HG03457 (cell line): ENCODE measurements at regions not wholly inside any gene's neighbourhood (a gene's known extent, or its start where the extent isn't known, plus 50 kb on each side); places are given as distances from the start of the nearest gene placed in this dataset.
"Not testable (repeated sequence)": the region's sequence is repeated elsewhere in the genome, so short reads cannot be mapped to it uniquely, and the experiment has no call there.

Experiments used
- ATAC-seq: cut with Tn5 transposase; IDR thresholded peaks from one replicate; pipeline ENCODE4 v1.9.1; 2021; ENCODE audit warnings: moderate number of reproducible peaks; ENCODE audit not compliant: unreplicated experiment

DNA sequence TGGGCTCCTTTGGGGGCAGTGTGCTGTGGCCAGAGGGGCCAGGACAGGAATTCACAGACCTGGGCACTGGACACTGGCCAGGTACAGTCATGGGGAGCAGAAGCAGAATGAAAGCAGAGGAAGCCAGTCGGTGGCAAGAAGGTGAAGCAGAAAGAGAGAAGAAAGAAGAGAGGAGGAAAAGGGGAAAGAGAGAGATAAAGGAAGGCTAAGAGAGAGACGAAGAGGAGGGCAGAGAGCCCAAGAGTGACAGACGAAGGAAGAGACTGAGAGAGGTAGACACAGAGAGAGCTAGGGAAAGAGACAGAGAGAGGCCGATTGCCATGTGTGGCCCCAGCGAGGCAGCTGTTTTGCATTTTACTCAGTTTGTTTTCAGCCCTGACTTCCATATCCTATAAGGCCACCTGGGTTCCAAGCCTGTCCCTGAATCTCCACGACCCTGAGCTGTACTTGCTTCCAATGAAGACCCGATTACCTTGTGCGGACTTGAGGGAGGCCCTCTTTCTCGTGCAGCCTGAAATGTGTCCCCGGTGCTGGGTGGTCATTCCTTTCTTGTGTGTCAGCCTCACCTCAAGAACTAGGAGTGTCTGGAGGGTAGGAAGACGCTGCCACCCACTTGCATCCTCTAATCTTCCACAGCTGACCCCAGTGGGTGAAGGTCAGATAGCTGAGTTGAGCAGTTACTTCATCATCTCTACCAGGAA, 73.9 kb downstream of the LSM3 start:
- no peak for ATAC-seq

DNA sequence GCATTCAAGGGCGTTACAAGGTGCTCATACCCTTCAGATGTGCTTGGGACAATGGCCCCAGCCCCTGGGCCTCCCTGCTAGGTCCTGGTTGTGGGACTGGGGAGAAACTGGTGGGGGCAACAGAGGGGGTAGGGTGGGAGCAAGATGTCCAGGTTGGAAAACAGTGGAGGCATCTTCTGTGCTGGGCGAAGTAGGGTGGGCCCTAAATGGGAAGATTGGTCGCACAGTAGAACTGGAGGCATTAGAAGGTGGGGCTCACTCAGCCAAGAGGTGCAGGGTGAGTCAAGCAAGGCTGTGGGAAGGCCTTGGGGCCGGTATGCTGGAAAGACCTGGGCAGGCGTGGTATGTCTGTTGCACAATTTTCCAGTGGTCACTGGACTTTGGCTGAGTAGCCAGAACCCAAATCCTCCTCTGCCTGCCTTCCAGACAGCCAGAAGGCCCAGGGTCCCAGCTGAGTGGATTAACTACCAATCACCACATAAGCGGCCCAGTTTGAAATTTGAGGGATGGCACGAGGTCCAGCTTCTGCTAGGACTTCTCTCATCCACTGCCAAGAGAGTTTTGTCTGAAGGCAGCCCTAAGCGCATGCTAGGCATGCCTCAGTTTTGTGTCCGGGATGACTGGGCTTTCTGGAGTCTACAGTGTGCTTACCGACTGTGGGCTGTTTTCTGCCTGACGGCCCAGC, 74.5 kb downstream of the LSM3 start:
- no peak for ATAC-seq

DNA sequence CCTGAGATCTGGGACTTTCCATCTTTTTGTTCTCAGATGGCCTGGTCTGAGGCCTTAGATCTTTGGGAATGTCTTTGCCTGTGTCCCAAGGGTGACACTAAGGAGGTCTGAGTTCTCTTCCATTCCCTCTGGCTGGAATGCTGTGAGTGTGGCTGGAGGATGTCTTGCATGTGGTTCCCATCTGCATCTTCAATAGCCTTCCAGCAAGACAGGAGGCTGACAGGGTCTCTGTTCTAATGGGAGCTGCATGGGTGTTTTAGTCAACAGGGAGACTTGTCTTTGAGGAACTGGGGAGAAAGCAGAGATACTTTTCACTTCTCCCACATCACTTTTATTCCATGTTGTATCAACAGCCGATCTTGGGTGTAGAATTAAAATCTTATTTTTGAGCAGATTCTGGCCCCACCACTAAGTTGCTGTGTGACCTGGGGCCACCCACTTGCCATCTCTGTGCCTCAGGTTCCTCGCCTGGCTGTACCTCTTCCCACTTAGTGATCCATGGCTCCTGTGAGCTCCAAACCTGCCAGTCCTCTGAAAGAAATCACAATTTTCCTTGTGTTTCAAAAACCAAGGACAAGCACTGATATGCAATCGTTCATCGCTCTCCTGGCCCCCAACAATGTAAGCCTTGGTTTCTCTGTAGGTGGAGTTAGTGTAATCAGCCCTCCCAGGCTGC, 75.2 kb downstream of the LSM3 start:
- no peak for ATAC-seq

DNA sequence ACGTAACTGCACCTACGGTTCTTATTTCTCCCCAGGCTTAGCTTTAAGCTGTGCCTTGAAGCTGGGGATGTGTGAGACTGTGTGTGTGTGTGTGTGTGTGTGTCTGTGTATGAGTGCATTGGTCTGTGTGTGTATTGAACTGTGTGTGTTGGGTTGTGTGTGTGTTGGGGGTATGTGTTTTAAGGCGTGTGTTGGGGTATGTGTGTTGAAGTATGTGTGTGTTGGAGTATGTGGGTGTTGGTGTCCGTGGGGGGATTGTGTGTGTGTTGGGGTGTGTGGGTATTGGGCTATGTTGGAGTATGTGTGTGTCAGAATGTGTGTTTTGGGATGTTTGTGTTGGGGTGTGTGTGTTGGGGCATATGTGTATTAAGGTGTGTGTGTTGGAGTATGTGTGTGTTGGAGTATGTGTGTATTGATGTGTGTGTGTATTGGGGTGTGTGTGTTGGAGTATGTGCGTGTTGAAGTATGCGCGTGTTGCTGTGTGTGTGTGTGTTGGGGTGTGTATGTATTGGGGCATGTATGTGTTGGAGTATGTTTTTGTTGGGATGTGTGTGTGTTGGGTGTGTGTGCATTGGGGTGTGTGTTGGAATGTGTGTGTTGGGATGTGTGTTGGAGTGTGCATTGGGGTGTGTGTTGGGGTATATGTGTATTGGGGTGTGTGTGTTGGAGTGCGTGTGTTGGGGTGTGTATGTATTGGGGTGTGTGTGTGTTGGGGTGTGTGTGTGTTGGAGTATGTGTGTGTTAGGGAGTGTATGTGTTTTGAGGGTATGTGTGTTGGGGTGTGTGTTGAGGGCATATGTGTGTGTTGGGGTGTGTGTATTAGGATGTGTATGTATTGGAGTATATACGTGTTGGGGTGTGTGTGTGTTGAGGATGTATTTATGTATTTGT, 76.4 kb downstream of the LSM3 start:
- no peak for ATAC-seq

DNA sequence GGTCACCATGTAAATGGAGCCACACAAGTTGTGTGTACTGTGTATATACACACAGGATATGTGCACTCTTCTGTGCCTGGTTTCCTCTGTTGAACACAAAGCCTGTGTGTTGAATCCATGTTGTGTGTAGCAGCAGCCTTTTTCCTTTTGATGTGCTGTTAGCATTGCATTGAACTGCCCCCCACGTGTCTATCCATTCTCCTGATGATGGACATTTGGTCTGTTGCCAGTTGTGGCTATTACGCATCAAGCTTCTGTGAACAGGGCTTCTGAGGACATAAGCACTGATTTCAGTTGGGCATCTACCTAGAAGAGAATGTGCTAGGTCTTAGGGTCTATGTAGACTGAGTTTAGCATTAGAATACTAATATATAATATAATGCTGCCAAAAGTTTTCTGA, 77.4 kb downstream of the LSM3 start:
- ATAC-seq: no peak

DNA sequence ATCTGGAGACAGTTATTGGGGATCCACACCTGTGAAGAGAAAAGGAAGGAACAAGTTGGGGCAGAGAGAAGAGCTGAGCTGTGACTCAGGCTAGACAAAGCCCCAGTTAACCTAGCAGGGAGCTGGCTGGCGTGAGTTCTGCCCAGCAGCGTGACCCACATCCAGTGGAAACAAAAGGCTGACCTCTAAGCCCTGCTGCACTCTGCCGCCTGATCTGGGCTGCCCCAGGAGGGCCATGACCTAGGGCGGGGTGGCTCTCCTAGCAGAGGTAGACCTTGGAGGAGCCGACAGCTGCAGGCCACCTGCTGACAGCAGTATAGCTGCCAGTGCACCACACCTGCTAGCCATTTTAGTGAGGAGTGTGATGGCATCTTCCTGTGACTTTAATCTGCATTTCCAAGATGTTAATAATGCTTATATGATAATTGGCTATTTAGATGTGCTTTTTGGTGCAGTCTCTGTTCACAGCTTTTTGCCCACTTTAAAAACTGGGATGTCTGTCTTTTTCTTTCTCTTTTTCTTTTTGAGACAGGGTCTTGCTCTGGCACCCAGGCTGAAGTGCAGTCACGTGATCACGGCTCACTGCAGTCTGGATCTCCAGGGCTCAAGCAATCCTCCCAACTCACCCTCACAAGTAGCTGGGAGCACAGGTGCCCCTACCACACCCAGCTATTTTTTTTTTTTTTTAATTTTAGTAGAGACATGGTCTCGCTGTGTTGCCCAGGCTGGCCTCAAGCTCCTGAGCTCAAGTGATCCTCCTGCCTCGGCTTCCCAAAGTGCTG, 78.1 kb downstream of the LSM3 start:
- no peak for ATAC-seq

DNA sequence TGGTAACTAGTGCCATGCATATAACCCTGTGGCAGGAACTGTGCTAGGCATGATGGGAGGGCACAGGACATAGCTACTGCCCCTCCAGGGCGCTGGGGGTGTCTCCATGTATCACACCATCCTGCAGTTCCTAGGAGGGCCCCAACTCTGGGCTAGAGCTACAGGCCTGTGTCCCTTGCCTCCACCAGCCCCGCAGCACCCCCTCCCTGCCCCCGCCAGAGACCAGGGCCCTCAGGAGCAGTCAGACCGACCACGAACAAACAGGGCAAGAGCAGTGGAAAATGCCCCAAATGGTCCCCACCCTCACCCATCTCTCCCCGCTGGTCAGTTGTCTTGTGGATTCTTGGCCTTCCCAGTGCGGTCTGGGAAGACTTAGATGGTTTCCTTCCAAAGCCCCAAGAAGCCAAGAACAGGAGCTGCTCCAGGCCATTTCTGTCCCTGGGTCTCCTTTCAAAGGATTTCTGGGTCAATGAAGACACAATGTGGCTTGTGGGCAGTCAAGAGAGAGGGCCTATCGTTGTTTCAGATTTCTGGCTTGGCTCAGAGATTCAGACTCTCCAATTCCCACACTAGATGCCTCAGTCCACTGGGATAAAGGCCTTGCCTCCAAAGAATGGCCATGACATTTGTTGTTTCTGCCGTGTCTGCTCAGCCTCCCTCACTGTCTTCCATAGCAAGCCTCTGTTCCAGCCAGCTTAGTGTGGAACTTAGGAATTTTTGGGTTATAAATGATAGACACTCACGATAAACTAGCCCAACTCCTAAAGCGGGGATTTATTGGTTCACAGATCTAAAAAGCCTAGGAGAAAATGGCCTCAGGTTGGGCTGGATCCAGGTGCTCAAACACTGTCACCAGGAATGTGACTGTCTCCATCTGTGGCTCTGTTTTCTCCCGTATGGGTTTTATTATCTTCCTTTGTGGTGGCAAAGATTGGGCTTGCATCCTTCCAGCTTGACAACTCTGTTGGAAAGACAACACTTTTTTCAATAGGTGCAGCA, 80.6 kb downstream of the LSM3 start:
- no peak for ATAC-seq

GRCh38 chr3:14260463-14260862, 81.8 kb downstream of the LSM3 start:
- no peak for ATAC-seq

- ATAC-seq: no peak
Observed at GRCh38 chr3:14261229-14261628, 82.6 kb downstream of the LSM3 start.

DNA sequence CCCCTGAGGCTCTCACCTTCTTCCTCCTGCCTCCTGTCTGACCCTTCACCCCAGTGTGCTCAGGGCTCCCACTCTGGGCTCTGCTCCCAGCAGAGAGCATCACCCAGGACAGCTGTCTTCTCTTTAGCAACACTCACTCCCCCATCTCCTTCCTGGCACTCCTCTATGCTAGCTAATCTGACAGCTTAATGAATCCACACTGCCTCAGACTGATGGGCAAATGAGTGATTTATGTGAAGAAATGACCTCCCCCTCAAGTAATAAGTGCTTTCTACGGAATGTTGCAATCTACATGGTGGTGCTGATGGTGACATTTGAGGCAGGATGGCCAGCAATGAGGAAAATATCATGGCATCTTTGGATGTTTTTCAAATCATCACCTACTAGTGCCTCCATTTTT, 83.6 kb downstream of the LSM3 start:
- no peak for ATAC-seq

DNA sequence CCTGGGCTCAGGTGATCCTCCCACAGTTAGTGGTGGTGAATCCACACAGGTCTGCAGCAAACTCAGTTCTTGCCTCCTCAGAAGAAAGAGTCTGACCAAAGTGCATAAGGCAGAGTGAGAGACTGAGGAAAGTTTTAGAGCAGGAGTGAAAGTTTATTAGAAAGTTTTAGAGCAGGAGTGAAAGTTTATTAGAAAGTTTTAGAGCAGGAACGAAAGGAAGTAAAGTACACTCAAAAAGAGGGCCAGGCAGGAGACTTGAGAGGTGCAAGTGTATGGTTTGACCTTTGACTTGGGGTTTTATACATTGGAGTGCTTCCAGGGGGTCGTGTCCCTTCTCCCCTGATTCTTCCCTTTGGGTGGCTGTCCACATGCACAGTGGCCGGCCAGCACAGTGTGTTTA, 84.2 kb downstream of the LSM3 start:
- ATAC-seq: no peak

DNA sequence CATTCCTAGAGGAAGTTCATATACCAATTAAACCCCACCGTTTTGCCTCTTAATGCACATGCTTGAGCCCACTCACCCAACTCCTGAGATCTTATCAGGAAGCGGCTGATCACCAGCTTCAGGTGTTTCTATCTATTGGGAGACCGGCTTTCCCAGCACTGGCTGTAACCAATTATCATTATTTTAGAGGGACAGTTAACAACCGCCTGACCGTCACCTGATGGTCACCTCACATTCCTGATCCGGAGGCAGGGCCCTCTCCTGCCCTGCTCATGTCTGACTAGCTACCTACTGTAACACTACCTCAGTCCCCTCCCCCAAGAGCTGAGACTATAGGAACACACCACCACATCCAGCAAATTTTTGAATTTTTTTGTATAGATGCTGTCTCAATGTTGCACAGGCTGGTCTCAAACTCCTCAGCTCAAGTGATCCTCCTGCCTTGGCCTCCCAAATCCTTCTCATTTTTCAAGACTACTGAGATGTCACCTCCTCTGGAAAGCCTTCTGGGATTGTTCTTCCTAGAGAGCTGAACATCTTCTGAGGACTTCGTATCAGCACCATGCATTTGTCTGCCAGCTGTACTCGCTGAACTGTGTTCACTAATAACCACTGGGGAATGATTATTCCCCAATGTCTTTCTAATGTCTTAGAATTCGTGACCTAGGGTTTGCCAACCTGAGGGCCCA, 84.8 kb downstream of the LSM3 start:
- no peak for ATAC-seq

- ATAC-seq: no peak
Observed at GRCh38 chr3:14265246-14265962, 86.8 kb downstream of the LSM3 start.

GRCh38 chr3:14266361-14266760, 87.7 kb downstream of the LSM3 start:
- ATAC-seq: no peak

DNA sequence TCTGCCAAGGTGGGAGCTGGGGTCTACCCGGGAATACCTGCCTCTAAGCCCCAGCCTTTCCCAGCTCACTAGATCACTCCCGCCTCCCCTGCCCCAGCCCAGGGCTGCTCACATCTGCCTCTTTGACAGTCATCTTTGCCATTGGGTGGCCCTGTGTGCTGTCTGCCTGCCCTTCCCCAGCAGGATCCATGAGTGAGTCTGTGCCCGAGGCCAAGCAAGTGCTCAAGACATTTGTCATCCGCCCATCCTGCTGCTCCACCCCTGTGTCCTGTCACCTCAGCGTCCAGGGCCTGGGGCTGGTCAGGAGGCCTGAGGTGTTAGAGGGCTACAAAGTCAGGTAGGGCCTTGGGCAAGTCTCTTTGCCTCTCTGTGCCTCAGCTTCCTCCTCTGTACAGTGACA, 89.4 kb downstream of the LSM3 start:
- ATAC-seq: no peak

GRCh38 chr3:14268897-14269296, 90.3 kb downstream of the LSM3 start:
- no peak for ATAC-seq

GRCh38 chr3:14272041-14272958, 93.7 kb downstream of the LSM3 start:
- ATAC-seq: not testable (repeated sequence)
